GM18498 (cell line): ENCODE measurements at regions not wholly inside any gene's neighbourhood (a gene's known extent, or its start where the extent isn't known, plus 50 kb on each side); places are given as distances from the start of the nearest gene placed in this dataset.
"Not testable (repeated sequence)": the region's sequence is repeated elsewhere in the genome, so short reads cannot be mapped to it uniquely, and the experiment has no call there.

Source experiments
- ATAC-seq: cut with Tn5 transposase; IDR thresholded peaks from one replicate; pipeline ENCODE4 v1.9.1; 2021; ENCODE audit warnings: mild to moderate bottlenecking, moderate library complexity; ENCODE audit not compliant: unreplicated experiment

GRCh38 chr1:187038784-187039183 is 210.0 kb downstream of the PLA2G4A start:
- ATAC-seq = no peak

GRCh38 chr1:187041104-187041503 is 212.4 kb downstream of the PLA2G4A start:
- ATAC-seq = no peak

- no peak for ATAC-seq
Measured at GRCh38 chr1:187042538-187042937, 213.8 kb downstream of the PLA2G4A start.

GRCh38 chr1:187043433-187043832 is 214.7 kb downstream of the PLA2G4A start:
- not testable (repeated sequence) for ATAC-seq

GRCh38 chr1:187044411-187044810 is 215.7 kb downstream of the PLA2G4A start:
- ATAC-seq = no peak

GRCh38 chr1:187045371-187045770 is 216.6 kb downstream of the PLA2G4A start:
- ATAC-seq = no peak

GRCh38 chr1:187046293-187046692 is 217.5 kb downstream of the PLA2G4A start:
- no peak for ATAC-seq

GRCh38 chr1:187047298-187047697 is 218.5 kb downstream of the PLA2G4A start:
- ATAC-seq = no peak

- peak; percentile 85 for ATAC-seq
Measured at GRCh38 chr1:187051618-187052232, 223.0 kb downstream of the PLA2G4A start.

- ATAC-seq = no peak
Measured at GRCh38 chr1:187053876-187054275, 225.1 kb downstream of the PLA2G4A start.

- ATAC-seq = no peak
Measured at GRCh38 chr1:187054862-187055757, 226.4 kb downstream of the PLA2G4A start.

GRCh38 chr1:187063271-187063670 is 234.5 kb downstream of the PLA2G4A start:
- no peak for ATAC-seq

GRCh38 chr1:187067160-187067559 is 238.4 kb downstream of the PLA2G4A start:
- ATAC-seq = no peak

- no peak for ATAC-seq
Measured at GRCh38 chr1:187070076-187070475, 241.3 kb downstream of the PLA2G4A start.

- ATAC-seq = peak; percentile 73
Measured at GRCh38 chr1:187072262-187073034, 243.7 kb downstream of the PLA2G4A start.

GRCh38 chr1:187073035-187073560 is 244.3 kb downstream of the PLA2G4A start:
- ATAC-seq = peak; percentile 20

- ATAC-seq = not testable (repeated sequence)
Measured at GRCh38 chr1:187073634-187074245, 245.0 kb downstream of the PLA2G4A start.

GRCh38 chr1:187074445-187075048 is 245.8 kb downstream of the PLA2G4A start:
- ATAC-seq = no peak

- no peak for ATAC-seq
Measured at GRCh38 chr1:187076922-187077321, 248.2 kb downstream of the PLA2G4A start.

- ATAC-seq = no peak
Measured at GRCh38 chr1:187078321-187078720, 249.6 kb downstream of the PLA2G4A start.
